Tibial artery (tissue), 4 donors: ENCODE measurements at regions not wholly inside any gene's neighbourhood (a gene's known extent, or its start where the extent isn't known, plus 50 kb on each side); places are given as distances from the start of the nearest gene placed in this dataset.

Experiments used
- DNase-seq, 2 donors: peaks; one replicate each; pipeline ENCODE4 v3.0.0-alpha.2; 2019
- H3K27ac ChIP-seq, 2 donors: fragments of 200-600 bp; sonication (generic) in 1 of 2; 1 replicate in 1 of 2; 2 replicates in 1 of 2; pipeline ENCODE4 v1.5.1; 2018 to 2019; ENCODE audit warnings: mild to moderate bottlenecking in 1 of 2
- H3K27me3 ChIP-seq, 2 donors: fragments of 200-600 bp; sonication (generic) in 1 of 2; one replicate each; pipeline versions ENCODE4 v1.5.1 to v1.6.0; 2016 to 2019
- H3K36me3 ChIP-seq, 3 donors: fragments of 200-600 bp; sonication (generic) in 2 of 3; one replicate each; pipeline ENCODE4 v1.5.1; 2016 to 2019; ENCODE audit warnings: mild to moderate bottlenecking in 2 of 3
- H3K4me1 ChIP-seq, 4 donors: fragments of 200-600 bp; sonication (generic) in 2 of 4; 1 replicate in 3 of 4; 2 replicates in 1 of 4; pipeline ENCODE4 v1.5.1; 2016 to 2019
- H3K4me3 ChIP-seq, 2 donors: fragments of 200-600 bp; sonication (generic) in 1 of 2; 1 replicate in 1 of 2; 2 replicates in 1 of 2; pipeline ENCODE4 v1.5.1; 2018 to 2019; ENCODE audit warnings: mild to moderate bottlenecking in 2 of 2
- H3K9me3 ChIP-seq, 3 donors: fragments of 200-600 bp; sonication (generic) in 1 of 3; one replicate each; pipeline ENCODE4 v1.5.1; 2016 to 2019
- intact Hi-C: fragments of 100-400 bp; cut with DNase I; formaldehyde crosslinking; loops from one replicate; pipeline ENCODE4 v1.15.0; 2023; ENCODE audit warnings: low total_unique reads
- TF ChIP-seq, protein P1 (sequence below), 2 experiments: fragments of 200-600 bp in 1 of 2; fragments of 450-650 bp in 1 of 2; IDR thresholded peaks; one replicate each; pipeline ENCODE4 v1.5.1; 2017 to 2019; ENCODE audit warnings: antibody characterized with exemption in 2 of 2, mild to moderate bottlenecking in 1 of 2, moderate library complexity in 1 of 2

DNA sequence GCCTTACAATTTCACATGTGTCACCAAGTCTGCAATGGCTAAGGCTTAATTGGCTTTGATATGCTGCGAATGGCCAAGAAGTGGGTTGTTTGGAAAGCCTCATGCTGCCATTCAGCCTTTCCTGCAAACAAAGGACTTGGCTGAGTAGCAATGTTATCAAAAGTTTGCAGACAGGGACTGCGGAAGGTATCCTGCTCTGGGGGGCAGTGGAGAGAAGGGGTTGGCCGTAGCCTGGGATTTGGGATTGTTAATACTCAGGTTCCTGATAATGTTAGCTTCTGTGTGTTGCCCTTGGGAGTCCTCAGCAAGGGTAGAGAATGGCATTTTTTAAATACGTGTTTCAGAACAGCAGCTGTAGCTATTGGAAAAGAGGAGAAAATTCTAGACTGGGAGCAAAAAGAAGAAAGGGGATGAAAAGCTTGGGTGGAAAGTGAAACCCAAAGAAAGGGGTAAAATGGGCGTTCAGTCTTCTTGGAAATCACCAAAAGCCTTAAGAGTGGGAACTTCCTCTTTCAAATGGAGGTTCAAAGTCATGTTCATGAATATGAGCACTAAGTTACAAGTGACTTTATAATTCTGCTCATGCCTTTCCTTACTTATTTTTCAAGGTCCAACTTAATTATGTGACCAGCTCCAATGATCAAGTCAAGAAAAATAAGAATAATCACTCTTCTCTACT, 325.1 kb downstream of the RNF144A start:
- no peaks in the 10 kb centered on the region for H3K4me1 ChIP-seq
- H3K4me3 ChIP-seq = no peak overlapping the region
- TF ChIP-seq, protein P1, sequence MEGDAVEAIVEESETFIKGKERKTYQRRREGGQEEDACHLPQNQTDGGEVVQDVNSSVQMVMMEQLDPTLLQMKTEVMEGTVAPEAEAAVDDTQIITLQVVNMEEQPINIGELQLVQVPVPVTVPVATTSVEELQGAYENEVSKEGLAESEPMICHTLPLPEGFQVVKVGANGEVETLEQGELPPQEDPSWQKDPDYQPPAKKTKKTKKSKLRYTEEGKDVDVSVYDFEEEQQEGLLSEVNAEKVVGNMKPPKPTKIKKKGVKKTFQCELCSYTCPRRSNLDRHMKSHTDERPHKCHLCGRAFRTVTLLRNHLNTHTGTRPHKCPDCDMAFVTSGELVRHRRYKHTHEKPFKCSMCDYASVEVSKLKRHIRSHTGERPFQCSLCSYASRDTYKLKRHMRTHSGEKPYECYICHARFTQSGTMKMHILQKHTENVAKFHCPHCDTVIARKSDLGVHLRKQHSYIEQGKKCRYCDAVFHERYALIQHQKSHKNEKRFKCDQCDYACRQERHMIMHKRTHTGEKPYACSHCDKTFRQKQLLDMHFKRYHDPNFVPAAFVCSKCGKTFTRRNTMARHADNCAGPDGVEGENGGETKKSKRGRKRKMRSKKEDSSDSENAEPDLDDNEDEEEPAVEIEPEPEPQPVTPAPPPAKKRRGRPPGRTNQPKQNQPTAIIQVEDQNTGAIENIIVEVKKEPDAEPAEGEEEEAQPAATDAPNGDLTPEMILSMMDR (IDR thresholded peaks at IDR 0.05) = no peak
- no peak for DNase-seq
- intact Hi-C loops = no loop called here
- H3K27ac ChIP-seq = no peak overlapping the region
- no peaks in the 10 kb centered on the region for H3K9me3 ChIP-seq
- no peaks in the 10 kb centered on the region for H3K36me3 ChIP-seq
- no peaks in the 10 kb centered on the region for H3K27me3 ChIP-seq

DNA sequence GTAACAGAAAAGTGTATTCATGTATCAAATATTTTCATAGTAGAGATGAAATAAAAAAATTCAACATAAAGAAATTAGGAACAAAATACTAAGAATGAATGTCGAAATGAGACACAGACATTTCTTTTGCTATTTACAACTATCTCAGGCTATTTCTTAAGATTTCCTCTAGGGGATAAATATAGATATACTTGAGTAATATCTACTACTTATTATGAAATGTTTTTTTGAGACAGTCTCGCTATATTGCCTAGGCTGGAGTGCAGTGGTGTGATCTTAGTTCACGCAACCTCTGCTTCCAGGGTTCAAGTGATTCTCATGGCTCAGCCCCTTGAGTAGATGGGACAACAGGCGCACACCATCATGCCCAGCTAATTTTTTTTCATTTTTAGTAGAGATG, 326.1 kb downstream of the RNF144A start:
- Histone ChIP-seq H3K4me1 (no peaks in the 10 kb centered on the region), H3K36me3 (no peaks in the 10 kb centered on the region), H3K27me3 (no peaks in the 10 kb centered on the region), H3K4me3 (no peak overlapping the region), H3K27ac (no peak overlapping the region), H3K9me3 (no peaks in the 10 kb centered on the region)
- no peak for DNase-seq
- TF ChIP-seq, protein P1 (IDR thresholded peaks at IDR 0.05) = no peak
- intact Hi-C loops = no loop called here

- no peaks in the 10 kb centered on the region for H3K27me3 ChIP-seq
- no peak overlapping the region for H3K4me3 ChIP-seq
- H3K9me3 ChIP-seq = no peaks in the 10 kb centered on the region
- TF ChIP-seq, protein P1 (IDR thresholded peaks at IDR 0.05) = no peak
- H3K4me1 ChIP-seq = no peaks in the 10 kb centered on the region
- H3K36me3 ChIP-seq = no peaks in the 10 kb centered on the region
- no peak overlapping the region for H3K27ac ChIP-seq
- intact Hi-C loops = no loop called here
- DNase-seq = no peak
These were observed 339.2 kb downstream of the RNF144A start for GRCh38 chr2:7256377-7256776.

GRCh38 chr2:7262727-7263126, 345.5 kb downstream of the RNF144A start:
- DNase-seq = no peak
- no peak overlapping the region for H3K4me3 ChIP-seq
- H3K27me3 ChIP-seq = no peaks in the 10 kb centered on the region
- H3K4me1 ChIP-seq = no peaks in the 10 kb centered on the region
- H3K36me3 ChIP-seq = no peaks in the 10 kb centered on the region
- H3K27ac ChIP-seq = no peak overlapping the region
- H3K9me3 ChIP-seq = no peaks in the 10 kb centered on the region
- intact Hi-C loops = no loop called here
- TF ChIP-seq, protein P1 (IDR thresholded peaks at IDR 0.05) = no peak

DNA sequence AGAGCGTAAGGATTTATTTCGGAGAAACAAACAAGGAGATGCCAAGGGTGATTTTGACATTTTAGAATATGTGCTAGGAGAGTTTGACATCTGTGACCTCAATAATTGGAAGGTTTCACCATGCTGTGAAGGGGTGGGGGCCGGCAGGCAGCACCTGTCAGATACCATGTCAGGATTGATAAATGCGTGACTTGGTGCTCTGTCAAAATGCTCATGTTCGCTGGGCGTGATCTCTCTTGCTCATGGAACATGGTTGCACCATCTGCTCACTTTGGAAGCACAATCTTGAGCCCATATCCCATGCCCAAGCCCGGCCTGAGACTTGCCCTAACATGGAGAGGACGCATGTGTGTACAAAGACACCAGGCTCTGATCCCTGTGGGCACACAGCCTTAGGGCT, 347.6 kb downstream of the RNF144A start:
- H3K9me3 ChIP-seq = no peaks in the 10 kb centered on the region
- TF ChIP-seq, protein P1 (IDR thresholded peaks at IDR 0.05) = no peak
- no peak overlapping the region for H3K4me3 ChIP-seq
- H3K27me3 ChIP-seq = peaks cover 0 to 8% of the 10 kb centered on the region in 2 donors
- DNase-seq = no peak
- H3K4me1 ChIP-seq = no peaks in the 10 kb centered on the region
- intact Hi-C loops = no loop called here
- no peaks in the 10 kb centered on the region for H3K36me3 ChIP-seq
- H3K27ac ChIP-seq = no peak overlapping the region

DNA sequence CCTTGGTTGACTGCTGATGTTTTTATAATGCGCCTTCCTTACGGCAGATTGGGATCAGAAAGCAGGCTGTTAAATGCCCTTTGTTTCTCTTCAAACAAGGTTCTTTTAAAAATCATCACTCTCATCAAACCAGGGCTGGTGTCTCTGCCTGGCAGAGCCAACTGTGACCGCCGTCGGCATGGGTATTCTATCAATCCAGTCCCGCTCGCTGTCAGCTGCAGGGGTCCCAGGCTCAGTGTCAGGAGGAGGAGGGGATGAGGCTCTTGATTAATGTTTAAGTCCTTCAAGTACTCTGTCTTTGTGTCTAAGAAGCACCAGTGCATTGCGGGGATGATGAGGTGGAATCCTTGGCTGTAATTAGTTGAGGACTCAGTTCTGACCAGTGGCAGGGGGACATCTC, 348.1 kb downstream of the RNF144A start:
- H3K36me3 ChIP-seq = no peaks in the 10 kb centered on the region
- TF ChIP-seq, protein P1 (IDR thresholded peaks at IDR 0.05) = no peak
- H3K27me3 ChIP-seq = peaks cover 0 to 10% of the 10 kb centered on the region in 2 donors
- H3K4me3 ChIP-seq = no peak overlapping the region
- no peaks in the 10 kb centered on the region for H3K9me3 ChIP-seq
- H3K27ac ChIP-seq = no peak overlapping the region
- intact Hi-C loops = no loop called here
- no peaks in the 10 kb centered on the region for H3K4me1 ChIP-seq
- no peak for DNase-seq
